ENCODE measurements at regions not wholly inside any gene's neighbourhood (a gene's known extent, or its start where the extent isn't known, plus 50 kb on each side); places are given as distances from the start of the nearest gene placed in this dataset.

- no peak for TF ChIP-seq POLR2A (IDR thresholded peaks at IDR 0.05; ENCODE audit: low read depth, low read length)
- TF ChIP-seq CTCF (IDR thresholded peaks at IDR 0.05; ENCODE audit: extremely low read depth in 1 of 2, insufficient read depth in 1 of 2, low read depth in 1 of 2, low read length in 2 of 2) = no peak
- no peak for TF ChIP-seq EZH2 (IDR thresholded peaks at IDR 0.05; ENCODE audit: borderline replicate concordance, low read depth, low read length, severe bottlenecking)
- TF ChIP-seq POLR2AphosphoS5 (IDR thresholded peaks at IDR 0.05; ENCODE audit: insufficient read depth, low read depth, low read length) = no peak
- TF ChIP-seq MAX (IDR thresholded peaks at IDR 0.05; ENCODE audit: insufficient read depth, insufficient read length) = no peak
These were observed 175.2 kb upstream of the ANKRD50 start for GRCh38 chr4:124887739-124888138.
